Chondrocyte (in vitro differentiated cells): ENCODE measurements at regions not wholly inside any gene's neighbourhood (a gene's known extent, or its start where the extent isn't known, plus 50 kb on each side); places are given as distances from the start of the nearest gene placed in this dataset.
A peak's percentile ranks its signal among the peaks of the same experiment; 100 is the strongest.

Source experiments
- DNase-seq: peaks from one replicate; pipeline ENCODE4 v3.0.0; 2021; ENCODE audit warnings: mixed read lengths, low spot score
- H3K27ac Mint-ChIP-seq: one replicate; pipeline ENCODE4 v1.8.0; 2021; ENCODE audit warnings: mild to moderate bottlenecking, moderate library complexity, mixed read lengths; ENCODE audit not compliant: unreplicated experiment
- H3K27me3 Mint-ChIP-seq: 2 replicates; pipeline ENCODE4 v1.8.0; 2021; ENCODE audit warnings: low read depth, mixed read lengths
- H3K36me3 Mint-ChIP-seq: 2 replicates; pipeline ENCODE4 v1.8.0; 2021; ENCODE audit warnings: low read depth, mixed read lengths
- H3K4me1 Mint-ChIP-seq: 2 replicates; pipeline ENCODE4 v1.8.0; 2021; ENCODE audit warnings: low read depth, mild to moderate bottlenecking, mixed read lengths
- H3K4me3 Mint-ChIP-seq: one replicate; pipeline ENCODE4 v1.8.0; 2021; ENCODE audit warnings: mild to moderate bottlenecking, moderate library complexity, mixed read lengths; ENCODE audit not compliant: unreplicated experiment
- H3K9me3 Mint-ChIP-seq: 2 replicates; pipeline ENCODE4 v1.8.0; 2021; ENCODE audit warnings: low read depth, mixed read lengths
- CTCF ChIP-seq: fragments of 200-600 bp; sonication (generic); IDR thresholded peaks from 2 replicates; pipeline ENCODE4 v1.5.0; 2021; ENCODE audit warnings: antibody characterized with exemption, mild to moderate bottlenecking, moderate library complexity

- Mint-ChIP-seq H3K4me1 (peaks cover 13% of the 10 kb centered on the region), H3K36me3 (no peaks in the 10 kb centered on the region), H3K27ac (no peak overlapping the region), H3K9me3 (no peaks in the 10 kb centered on the region), H3K27me3 (no peaks in the 10 kb centered on the region), H3K4me3 (no peak overlapping the region)
- no peak for TF ChIP-seq CTCF
- no peak for DNase-seq
Observed at GRCh38 chr13:85710545-85710944, 88.7 kb downstream of the SLITRK6 start.

- H3K9me3 Mint-ChIP-seq, result no peaks in the 10 kb centered on the region
- H3K36me3 Mint-ChIP-seq, result no peaks in the 10 kb centered on the region
- no peak for TF ChIP-seq CTCF
- no peak overlapping the region for H3K27ac Mint-ChIP-seq
- DNase-seq, result no peak
- no peak overlapping the region for H3K4me3 Mint-ChIP-seq
- H3K4me1 Mint-ChIP-seq, result peaks cover 13% of the 10 kb centered on the region
- H3K27me3 Mint-ChIP-seq, result no peaks in the 10 kb centered on the region
Observed at GRCh38 chr13:85709721-85710120, 89.5 kb downstream of the SLITRK6 start.

- no peaks in the 10 kb centered on the region for H3K36me3 Mint-ChIP-seq
- H3K4me3 Mint-ChIP-seq, result no peak overlapping the region
- TF ChIP-seq CTCF, result no peak
- peak overlapping the region; percentile 58 for H3K27ac Mint-ChIP-seq
- H3K27me3 Mint-ChIP-seq, result no peaks in the 10 kb centered on the region
- H3K9me3 Mint-ChIP-seq, result no peaks in the 10 kb centered on the region
- no peak for DNase-seq
- peaks cover 13% of the 10 kb centered on the region for H3K4me1 Mint-ChIP-seq
Observed at GRCh38 chr13:85709072-85709471, 90.1 kb downstream of the SLITRK6 start.

GRCh38 chr13:85700906-85701305 is 98.3 kb downstream of the SLITRK6 start:
- no peak for TF ChIP-seq CTCF
- Mint-ChIP-seq H3K9me3 (peaks cover 14% of the 10 kb centered on the region), H3K36me3 (no peaks in the 10 kb centered on the region), H3K4me3 (no peak overlapping the region), H3K27me3 (peaks cover 4% of the 10 kb centered on the region), H3K4me1 (peaks cover 2% of the 10 kb centered on the region), H3K27ac (no peak overlapping the region)
- no peak for DNase-seq

GRCh38 chr13:85698256-85698655 is 101.0 kb downstream of the SLITRK6 start:
- Mint-ChIP-seq H3K4me3 (no peak overlapping the region), H3K27me3 (no peaks in the 10 kb centered on the region)
- DNase-seq, result no peak

More at GRCh38 chr13:85698256-85698655, 101.0 kb downstream of the SLITRK6 start:
- Mint-ChIP-seq H3K4me1 (peaks cover 2% of the 10 kb centered on the region), H3K27ac (no peak overlapping the region), H3K9me3 (peaks cover 14% of the 10 kb centered on the region), H3K36me3 (no peaks in the 10 kb centered on the region)
- TF ChIP-seq CTCF, result no peak
